NOMO-1 treated with dmso at 0.1 percent for 144 hours (cell line): ENCODE measurements at regions not wholly inside any gene's neighbourhood (a gene's known extent, or its start where the extent isn't known, plus 50 kb on each side); places are given as distances from the start of the nearest gene placed in this dataset.
"Not testable (repeated sequence)": the region's sequence is repeated elsewhere in the genome, so short reads cannot be mapped to it uniquely, and the experiment has no call there.

Experiments
- DNase-seq: peaks from one replicate; lab custom pipeline; 2025; ENCODE audit not compliant: unreplicated experiment; lab: John Stamatoyannopoulos, UW

DNA sequence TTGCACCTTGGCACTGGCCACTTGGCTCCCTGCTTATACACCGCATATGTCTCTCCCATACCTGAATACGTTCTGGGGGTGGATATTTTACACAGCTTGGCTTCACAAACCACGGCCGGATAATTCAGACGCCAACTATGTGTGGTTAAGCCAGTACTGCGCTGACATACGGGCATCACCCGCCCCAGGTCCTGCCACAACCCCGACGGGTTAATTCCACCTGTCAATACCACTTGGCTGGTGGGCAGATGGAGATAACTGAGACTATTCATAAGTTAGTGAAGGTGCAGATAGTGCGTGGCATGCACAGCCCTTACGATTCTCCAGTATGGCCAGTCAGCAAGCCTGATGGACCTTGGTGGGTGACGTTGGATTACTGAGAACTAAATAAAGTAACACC lies 696.3 kb upstream of the AGA start:
- DNase-seq, result no peak

DNA sequence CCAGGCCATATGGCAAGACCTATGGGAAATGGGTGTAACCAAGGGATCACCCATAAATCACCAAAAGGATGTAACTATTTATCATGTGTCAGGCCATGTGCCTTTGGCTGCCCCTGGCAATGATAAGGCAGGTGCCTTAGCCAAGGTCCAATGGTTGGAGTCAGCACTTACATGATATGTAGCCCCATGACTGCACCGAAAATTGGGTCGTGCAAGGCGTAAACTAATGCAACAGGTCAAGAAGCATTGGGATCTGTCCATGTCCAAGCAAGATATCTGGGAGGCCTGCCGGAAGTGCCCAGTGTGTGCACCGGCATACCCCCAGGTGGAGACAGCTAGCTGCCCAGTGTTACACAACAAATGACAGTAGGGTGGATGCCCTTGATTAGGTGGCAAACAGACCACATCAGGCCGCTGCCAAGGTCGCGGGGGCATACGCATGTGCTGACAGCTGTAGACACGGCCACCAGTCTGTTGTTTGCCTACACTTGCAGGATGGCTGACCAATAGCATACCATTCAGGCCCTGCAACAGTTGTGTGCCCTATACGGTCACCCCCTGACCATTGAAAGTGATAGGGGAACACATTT lies 698.2 kb upstream of the AGA start:
- DNase-seq, result no peak

DNA sequence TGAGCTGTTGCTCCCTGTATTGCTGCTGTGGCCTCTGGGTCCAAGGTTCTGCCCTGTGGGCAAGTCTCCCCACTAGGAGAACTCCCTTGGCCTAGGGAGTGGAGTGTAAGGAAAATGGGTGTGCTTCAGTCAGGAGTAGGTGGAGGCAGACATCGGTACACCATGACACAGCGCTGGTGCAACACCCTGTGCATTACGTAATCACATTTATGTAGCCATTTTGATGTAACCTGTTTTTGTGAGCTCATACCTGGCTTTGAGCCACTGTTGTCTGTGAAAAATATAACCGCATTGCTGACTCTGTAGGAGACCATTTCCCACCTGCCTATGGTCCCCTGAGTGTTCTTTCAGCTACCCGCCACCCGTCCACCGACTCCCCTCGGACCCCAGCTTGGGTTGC lies 700.5 kb upstream of the AGA start:
- no peak for DNase-seq

DNA sequence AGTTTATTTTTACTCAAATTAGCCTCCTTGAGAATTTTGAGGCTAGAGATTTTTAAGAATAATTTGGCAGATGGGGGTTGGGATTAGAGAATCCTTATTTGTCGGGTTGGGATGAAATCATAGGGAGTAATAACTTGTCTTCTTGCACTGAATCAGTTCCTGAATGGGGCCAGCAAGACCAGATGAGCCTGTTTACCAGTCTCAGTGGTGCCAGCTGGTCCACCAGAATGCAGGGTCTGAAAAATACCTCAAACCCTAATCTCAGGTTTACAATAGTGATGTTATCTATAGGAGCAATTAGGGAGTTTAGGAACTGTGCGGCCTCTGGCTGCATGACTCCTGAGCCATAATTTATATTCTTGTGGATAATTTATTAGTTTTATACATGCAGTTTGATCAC lies 705.9 kb upstream of the AGA start:
- no peak for DNase-seq

DNA sequence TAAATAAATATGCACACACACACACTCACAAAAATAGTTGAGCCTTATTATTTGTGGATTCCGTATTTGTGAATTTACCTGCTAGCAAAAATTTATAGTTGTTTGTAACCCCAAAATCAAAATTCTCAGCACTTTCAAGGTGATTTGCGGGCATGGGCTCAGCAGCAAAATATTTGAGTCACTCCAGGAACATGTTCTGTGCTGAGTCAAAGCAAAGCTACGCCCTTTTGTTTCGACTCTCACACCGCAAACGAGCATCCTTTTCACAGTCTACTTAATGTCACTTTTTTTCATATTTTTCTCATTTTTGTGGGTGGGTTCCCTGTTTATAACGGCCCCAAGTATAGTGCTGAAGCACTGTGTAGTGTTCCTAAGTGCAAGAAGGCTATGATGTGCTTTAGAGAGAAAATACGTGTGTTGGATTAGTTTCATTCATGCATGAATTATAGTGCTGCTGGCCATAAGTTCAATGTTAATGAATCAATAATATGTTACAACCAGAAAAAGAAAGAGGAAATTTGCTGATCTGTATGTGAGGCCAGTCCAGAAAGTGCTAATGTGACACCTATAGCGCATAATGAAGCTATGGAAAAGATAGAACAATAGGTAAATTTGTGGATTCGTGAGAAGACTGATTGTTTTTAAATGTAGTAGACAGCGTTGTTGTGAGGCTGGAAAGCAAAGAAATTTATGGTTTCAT lies 723.2 kb upstream of the AGA start:
- DNase-seq, result no peak

DNA sequence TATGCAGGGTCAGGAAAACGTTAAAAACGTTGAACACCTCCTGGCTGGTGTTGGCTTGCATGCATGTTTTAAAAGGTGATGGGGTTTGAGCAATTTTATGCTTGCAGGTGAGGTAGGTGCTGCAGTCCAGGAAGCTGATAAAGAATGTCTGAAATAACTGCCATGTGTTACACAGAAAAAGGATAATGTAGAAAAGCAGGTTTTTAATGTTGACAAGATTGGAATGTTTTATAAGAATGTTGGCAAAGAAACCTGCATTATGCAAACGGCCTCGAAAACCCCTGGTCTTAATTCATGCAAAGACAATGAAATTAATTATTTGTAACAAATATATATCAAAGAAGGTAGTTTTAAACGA lies 723.7 kb upstream of the AGA start:
- no peak for DNase-seq

DNA sequence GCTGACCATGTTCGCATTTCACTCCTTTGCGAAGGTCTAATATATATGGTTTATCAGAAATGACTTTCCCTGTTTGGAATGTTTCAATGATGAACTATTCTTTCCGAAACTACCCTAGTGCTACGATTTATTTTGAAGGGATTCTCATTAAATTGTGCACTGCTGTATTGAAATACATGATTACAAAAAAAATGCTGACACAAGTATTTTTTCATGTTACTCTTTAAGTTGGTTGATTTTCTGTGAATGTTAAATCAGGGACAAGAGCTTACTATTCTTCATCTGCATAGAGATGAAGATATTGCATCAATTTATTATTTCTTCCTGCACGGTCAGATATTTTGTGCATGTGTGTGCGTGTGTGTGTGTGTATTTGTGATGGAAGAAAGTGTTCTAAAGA lies 731.5 kb upstream of the AGA start:
- DNase-seq, result no peak

DNA sequence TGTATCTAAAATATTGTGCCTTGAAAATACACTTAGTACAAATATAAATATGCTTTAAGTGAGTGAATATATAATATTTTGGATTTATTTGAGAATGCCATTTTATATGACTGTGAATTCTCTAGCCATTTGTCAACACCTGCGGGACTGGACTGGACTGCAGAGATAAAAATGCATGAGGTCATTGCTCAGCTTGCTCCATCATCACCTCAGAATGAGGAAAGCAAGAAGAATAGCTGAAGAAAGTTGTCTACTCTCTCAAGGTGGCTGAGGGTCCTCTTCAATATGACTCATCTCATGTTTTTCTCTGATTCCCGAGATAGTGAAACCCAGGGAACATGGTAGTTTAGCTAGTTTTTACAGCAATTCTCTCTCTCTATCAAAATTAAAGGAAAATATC lies 732.5 kb upstream of the AGA start:
- DNase-seq, result no peak

DNA sequence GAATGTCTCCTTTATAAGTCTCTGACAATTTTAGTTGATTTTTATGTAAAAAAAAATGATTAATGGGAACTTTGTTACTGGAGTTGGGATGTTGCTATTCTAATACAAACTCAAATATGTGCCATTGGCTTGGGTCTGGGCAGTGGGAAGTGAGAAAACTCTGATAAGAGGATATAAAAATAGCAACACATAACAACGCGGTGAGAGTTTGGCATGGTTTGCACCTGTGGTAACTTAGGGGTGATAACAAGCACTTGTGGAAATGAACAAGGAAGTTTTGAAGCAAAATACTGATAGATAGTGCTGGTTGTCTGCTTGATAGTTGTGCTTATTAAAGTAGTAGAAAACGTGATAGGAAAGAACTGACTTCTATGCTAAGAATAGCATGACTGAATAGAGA lies 743.3 kb upstream of the AGA start:
- no peak for DNase-seq

DNA sequence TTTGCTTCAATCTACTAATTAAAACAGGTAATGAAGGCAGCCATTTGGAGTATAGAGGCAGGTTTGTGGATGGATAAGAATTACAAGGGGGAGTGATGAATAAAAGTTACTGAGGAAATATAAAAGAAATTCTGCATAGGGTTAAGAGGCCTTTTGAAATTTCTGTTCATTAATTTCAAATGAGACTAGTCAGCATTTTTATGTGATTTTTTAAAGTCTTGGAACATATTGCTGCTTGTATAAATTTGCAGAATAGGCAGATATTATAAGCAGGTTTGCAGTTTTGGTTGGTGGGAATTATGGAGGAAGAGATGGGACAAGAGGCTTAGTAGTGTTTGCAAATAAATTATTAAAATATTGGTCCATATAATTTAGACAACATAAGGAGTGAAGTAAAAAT lies 750.4 kb upstream of the AGA start:
- no peak for DNase-seq

DNA sequence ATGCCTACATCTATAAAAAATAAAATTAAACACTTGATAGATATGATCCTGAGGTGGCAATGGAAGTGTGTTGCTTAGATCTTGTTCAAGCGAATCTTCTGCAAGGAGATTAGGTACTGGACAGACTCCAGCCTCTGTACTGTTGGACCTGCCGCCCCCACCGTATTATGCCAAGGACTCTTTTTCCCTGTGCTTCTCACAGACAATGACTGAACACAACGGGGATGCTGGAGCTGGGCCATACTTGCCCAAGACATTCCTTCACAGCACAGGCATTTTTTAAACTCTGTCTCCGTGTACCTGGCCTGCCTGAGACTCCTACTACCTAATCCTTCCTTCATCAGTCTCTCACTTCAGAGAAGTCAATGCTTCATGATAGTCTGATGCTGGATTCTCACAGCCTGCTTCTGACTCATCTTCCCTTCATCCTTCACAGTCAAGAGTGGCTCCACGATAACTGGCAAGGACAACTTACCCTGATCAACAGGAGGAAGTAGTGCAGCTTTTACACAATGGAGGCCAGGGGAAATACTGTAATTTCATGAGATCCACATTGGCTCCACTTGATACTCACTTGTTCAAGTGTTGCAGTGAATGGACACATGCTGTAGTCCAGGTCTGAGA lies 754.6 kb upstream of the AGA start:
- no peak for DNase-seq

DNA sequence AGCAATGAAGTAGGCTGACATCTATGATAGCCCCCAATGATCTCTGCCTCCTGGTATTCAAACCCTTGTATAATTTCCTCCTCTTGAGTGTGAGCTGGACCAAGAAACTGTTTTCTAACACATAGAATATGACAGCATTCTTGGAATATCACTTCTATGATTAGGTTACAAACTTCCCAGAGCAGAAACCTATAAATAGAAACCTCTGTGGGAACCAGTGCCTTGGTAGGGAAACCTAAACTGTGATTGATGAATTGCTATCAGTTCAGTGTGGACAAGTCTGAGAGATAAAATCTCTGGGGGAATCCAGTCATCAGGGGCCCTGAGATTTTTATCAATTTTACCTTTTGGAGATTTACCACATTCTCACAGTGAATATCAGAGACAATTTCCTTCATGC lies 756.5 kb upstream of the AGA start:
- DNase-seq, result no peak

DNA sequence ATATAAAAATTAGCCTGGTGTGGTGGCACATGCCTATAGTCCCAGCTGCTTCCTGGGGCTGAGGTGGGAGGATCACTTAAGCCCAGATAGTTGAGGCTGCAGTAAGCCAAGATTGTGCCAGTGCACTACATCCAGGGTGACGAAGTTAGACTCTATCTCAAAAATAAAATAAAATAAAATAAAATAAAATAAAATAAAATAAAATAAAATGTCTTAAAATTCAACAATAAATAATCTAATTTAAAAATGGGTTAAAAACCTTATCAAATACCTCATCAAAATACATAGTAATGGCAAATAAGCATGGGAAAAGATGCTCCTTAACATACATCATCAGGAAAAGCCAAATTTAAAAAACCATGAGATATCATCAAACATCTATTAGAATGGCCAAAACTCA lies 760.2 kb upstream of the AGA start:
- no peak for DNase-seq

DNA sequence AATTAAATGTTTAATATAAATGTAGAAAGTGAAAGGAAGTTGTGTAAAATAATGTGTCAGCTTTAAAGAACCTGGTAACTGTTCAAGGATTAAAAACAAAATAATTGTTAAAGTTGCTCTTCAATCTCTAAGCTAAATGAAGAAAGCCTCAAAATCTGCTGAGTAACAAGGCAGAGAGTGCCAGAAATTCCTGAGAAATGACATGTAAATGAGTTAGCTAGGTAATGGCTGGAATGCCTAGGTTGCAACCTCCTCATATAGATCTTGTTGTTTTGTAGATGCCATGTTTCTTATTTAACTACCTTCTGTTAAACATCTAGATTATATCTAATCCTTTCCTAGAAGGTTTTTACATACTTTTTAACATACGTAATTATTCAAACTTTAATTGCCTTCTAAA lies 763.6 kb upstream of the AGA start:
- no peak for DNase-seq

DNA sequence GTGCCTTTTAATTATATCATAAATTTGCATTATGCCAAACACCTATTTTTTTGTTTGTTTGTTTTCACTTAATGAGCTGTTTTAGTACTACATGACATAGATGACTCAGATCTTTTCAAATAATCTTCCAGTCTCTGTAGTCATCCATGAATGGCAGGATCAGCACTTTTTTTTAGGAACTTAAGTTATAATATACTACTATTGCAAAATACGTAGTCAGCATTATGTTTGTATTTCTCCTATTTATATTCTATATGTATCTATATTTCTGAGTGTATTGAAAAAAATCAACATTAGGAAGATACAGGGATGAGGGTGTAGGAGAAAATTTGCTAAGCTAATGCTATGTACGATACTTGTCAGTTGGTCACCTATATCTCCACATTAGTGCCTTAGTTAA lies 773.1 kb upstream of the AGA start:
- DNase-seq, result no peak

DNA sequence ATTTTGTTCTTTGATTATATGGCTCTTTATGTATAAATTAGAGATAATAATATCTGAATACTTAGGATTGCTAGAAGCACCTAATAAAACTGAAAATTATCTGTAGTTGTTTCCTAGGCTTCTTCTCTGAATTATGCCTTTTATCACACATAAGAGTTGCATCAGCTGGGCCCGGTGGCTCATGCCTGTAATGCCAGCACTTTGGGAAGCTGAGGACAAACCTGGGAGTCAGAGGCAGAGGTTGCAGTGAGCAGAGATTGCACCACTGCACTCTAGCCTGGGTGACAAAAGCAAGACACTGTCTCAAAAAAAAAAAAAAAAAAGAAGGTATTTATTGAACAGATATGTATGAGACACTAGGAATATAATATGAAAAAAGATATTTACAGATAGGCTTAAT lies 773.5 kb upstream of the AGA start:
- DNase-seq, result no peak

DNA sequence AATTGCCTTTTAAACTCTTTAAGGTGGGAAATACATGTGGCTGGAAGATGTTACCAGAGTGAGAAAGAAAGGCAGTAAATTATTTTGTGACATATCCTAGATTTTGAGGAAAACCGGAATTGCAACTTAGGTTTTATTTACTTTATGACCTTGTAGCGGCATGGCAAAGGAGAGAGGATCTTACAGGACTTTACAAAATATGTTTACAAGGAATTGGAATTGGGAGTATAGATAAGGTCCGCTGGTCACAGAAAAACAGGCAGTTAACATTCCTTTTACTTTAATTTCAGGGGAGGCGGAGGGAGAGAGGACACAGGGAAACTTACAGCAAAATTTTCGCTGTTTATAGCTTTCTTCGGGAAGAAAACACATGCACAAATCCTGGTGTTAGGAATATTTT lies 784.2 kb upstream of the AGA start:
- DNase-seq, result not testable (repeated sequence)

DNA sequence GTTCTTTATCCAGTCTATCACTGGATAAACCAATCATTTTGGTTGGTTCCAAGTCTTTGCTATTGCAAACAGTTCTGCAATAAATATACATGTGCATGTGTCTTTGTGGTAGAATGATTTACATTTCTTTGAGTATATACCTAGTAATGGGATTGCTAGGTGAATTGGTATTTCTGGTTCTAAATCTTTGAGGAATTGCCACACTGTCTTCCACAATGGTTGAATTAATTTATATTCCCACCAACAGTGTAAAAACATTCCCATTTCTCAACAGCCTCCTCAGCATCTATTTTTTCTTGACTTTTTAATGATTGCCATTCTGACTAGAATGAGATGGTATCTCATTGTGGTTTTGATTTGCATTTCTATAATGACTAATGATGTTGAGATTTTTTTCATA lies 791.7 kb upstream of the AGA start:
- DNase-seq, result no peak

DNA sequence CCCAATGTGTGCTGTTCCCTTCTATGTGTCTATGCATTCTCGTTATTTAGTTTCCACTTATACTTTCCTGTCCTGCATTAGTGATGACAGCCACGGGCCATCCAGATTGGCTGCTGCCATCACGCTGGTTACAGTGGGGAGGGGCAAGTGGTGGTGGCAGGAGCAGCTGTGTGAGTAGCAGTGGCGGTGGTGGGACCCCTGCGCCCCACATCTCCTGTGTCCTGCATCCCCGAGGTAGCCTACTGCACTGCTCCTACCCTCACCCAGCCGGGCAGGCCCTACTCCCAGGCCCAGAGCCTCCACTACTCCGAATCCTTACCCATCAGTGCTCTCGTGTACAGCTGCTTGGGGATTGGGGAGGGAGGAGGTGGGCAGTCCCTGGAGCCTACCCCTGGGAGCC lies 798.7 kb upstream of the AGA start:
- no peak for DNase-seq

DNA sequence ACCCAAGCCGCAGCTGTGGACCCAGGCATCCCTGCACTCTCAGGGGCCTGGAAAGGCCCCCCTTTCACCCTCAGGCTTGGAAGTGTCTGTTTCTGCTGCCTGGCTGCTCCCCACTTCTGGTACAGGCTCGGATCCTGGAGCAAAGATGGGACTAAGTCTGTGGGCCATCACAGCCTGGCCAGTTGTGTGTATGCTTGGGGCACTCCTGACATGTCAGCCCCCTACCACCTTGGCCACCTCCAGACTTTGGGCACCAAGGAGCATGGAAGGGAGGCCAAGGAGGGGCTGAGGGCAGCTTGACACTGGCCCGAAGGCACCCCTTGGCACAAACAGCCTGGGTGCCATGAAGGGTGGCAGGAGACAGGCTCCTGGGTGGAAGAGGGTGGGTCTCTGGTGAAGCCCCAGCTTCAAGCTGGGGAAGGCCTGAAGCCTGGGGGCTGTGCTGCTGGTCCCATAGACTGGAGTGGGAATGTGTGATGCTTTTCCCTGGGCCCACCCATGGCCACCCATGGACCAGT lies 799.4 kb upstream of the AGA start:
- DNase-seq, result no peak

DNA sequence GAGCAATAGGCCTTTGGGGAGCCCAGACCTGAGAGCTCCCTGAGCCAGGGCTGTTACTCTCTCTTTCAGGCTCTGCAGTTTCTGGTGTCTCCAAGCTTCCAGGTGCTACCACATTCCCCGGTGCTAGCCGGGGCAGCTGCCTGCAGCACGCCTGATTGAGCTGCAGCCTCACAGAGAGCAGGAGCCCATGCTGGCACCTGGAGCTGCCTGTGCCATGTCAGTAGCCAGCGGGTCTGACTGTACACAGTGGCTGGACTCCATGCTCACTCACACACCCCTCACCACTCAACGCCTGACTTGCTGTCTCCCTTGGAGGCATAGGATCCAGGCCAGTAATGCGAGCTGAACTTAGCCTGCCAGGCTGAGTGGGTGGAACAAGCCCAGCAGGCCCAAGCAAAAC lies 800.4 kb upstream of the AGA start:
- DNase-seq, result no peak

DNA sequence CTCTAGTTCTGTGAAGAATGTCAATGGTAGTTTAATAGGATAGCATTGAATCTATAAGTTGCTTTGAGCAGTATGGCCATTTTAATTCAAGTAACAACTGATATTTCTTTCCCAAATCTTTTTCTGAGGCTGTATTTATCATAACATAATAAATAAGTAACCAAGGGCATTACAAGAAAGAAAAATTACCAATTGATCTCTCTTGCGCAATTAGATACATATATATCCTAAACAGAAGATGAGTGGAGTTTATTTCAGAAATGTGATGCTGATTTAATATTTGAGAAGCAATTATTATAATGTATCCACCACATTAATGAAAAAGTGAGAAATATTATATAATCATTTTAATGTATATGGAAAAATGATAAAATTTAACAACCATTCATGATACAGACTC lies 802.5 kb upstream of the AGA start:
- no peak for DNase-seq

DNA sequence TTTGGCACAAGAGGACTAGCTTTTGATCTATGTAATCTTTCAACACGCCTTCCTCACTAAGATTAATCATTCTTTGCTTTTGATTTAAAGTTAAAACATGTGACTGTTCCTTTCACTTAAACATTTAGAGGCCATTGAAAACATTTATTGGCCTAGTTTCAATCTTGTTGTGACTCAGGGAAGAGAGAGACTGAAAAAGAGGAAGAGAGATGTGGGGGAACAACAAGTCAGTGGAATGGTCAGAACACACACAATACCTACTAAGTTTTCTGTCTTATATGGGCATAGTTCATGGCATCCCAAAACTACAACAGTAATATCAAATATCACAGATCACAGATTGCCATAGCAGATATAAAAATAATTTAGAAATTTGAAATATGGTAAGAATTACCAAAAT lies 812.9 kb upstream of the AGA start:
- no peak for DNase-seq
